ENCODE measurements at regions not wholly inside any gene's neighbourhood (a gene's known extent, or its start where the extent isn't known, plus 50 kb on each side); places are given as distances from the start of the nearest gene placed in this dataset.

DNA sequence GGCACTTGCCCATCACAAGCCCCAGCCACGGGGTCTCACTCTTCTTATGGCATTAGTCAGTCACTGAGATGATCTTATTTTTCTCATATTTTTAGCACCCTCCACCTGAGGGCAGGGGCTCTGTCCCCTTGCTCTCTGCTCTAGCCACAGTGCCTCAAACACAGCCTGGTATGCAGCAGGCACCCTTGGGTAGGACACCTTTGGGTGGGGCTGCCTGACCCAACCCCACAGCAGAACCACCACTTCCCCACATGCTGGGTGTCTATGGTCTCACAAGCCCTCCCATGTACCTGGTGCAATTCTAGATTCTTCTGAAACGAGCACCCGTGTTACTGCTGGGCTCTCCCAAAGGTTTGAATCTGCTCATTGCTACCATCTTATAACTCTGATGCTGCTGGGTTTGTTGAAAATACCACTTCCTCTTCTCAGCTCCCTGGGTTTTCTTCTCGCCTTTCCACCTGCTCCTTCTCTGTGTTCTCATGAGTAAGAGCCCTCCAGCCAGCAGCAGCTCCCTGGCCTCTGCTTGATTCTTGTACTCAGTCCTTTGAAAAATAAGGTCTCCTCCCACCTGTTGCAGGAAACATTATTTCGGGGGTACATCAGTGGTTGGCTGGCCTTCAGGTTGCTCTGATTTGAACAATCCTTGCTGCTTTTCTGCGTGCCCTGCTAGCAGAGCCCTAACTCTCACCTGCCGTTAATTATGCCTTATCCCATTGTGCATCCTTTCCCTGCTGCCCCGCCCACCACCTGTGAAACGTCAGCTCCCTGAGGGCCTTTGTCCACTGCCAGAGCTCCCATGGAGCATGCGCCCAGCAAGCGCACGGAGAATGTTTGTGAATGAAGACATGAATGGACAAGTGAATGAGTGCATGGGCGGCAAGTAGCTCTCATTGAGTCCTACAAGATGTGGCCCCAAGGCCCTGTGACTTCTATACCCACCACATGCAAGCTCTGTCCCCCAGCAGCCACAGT, 1181.6 kb downstream of the TBC1D22A start:
- ChIA-PET CTCF (interaction anchor here (0.7 kb wide), 1 partner anchor 382 kb away, joined by 3 read pairs; no protein-coding TSS in a partner anchor), POLR2A (no interaction called here)
- TF ChIP-seq HOXC10 (CRISPR knock-in tag; IDR thresholded peaks at IDR 0.05) (no peak), SETDB1 (IDR thresholded peaks at IDR 0.05; ENCODE audit: insufficient read length, low read length) (no peak), ZBTB10 (tag by site-specific recombination; IDR thresholded peaks at IDR 0.05) (no peak), ZNF677 (tag by site-specific recombination; IDR thresholded peaks at IDR 0.05) (no peak), SP3 (tag by site-specific recombination; IDR thresholded peaks at IDR 0.05) (no peak), ZNF596 (tag by site-specific recombination; IDR thresholded peaks at IDR 0.05) (no peak), SALL2 (tag by site-specific recombination; IDR thresholded peaks at IDR 0.05; ENCODE audit: borderline replicate concordance) (no peak), ZNF184 (tag by site-specific recombination; IDR thresholded peaks at IDR 0.05) (no peak), GLI4 (tag by site-specific recombination; IDR thresholded peaks at IDR 0.05) (no peak), ZNF521 (tag by site-specific recombination; IDR thresholded peaks at IDR 0.05) (no peak), ZNF416 (tag by site-specific recombination; IDR thresholded peaks at IDR 0.05) (no peak), REST (tag by site-specific recombination; IDR thresholded peaks at IDR 0.05) (no peak), ZNF121 (tag by site-specific recombination; IDR thresholded peaks at IDR 0.05) (no peak), EGR2 (tag by site-specific recombination; IDR thresholded peaks at IDR 0.05; ENCODE audit: low read depth) (no peak), ZNF354C (tag by site-specific recombination; IDR thresholded peaks at IDR 0.05; ENCODE audit: borderline replicate concordance, low read depth) (no peak), ZFHX2 (tag by site-specific recombination; conservative IDR thresholded peaks at IDR 0.05) (no peak), ZNF302 (tag by site-specific recombination; IDR thresholded peaks at IDR 0.05; ENCODE audit: low read depth) (no peak), KLF7 (tag by site-specific recombination; IDR thresholded peaks at IDR 0.05; ENCODE audit: borderline replicate concordance) (no peak)
- H3K27ac ChIP-seq (ENCODE audit: extremely low read depth, low read depth, low read length): no peak overlapping the region
- H3K9me3 ChIP-seq (ENCODE audit: control insufficient read depth, insufficient read depth, low read depth, low read length): no peaks in the 10 kb centered on the region; the same call in 1 of the 2 replicates
- no peaks in the 10 kb centered on the region for H3K4me1 ChIP-seq (ENCODE audit: control insufficient read depth, insufficient read depth, low read length)
- no peak overlapping the region for H3K4me3 ChIP-seq (ENCODE audit: low read depth, low read length)
- H3K36me3 ChIP-seq (ENCODE audit: control insufficient read depth in 2 of 2, insufficient read depth in 1 of 2, low read length in 2 of 2): no peaks in the 10 kb centered on the region

GRCh38 chr22:47940211-47940610, 1177.8 kb downstream of the TBC1D22A start:
- no peaks in the 10 kb centered on the region; the same call in 1 of the 2 replicates for H3K9me3 ChIP-seq (ENCODE audit: control insufficient read depth, insufficient read depth, low read depth, low read length)
- ChIA-PET CTCF (interaction anchor here (0.5 kb wide), 1 partner anchor 386 kb away, joined by 5 read pairs; no protein-coding TSS in a partner anchor), POLR2A (no interaction called here)

More at GRCh38 chr22:47940211-47940610, 1177.8 kb downstream of the TBC1D22A start:
- Histone ChIP-seq H3K4me3 (ENCODE audit: low read depth, low read length) (no peak overlapping the region), H3K4me1 (ENCODE audit: control insufficient read depth, insufficient read depth, low read length) (no peaks in the 10 kb centered on the region), H3K27ac (ENCODE audit: extremely low read depth, low read depth, low read length) (no peak overlapping the region), H3K36me3 (ENCODE audit: control insufficient read depth in 2 of 2, insufficient read depth in 1 of 2, low read length in 2 of 2) (no peaks in the 10 kb centered on the region)
- no peak for TF ChIP-seq ZNF302 (tag by site-specific recombination; IDR thresholded peaks at IDR 0.05; ENCODE audit: low read depth)
- no peak for TF ChIP-seq ZNF555 (tag by site-specific recombination; conservative IDR thresholded peaks at IDR 0.05)
- no peak for TF ChIP-seq ZNF707 (tag by site-specific recombination; IDR thresholded peaks at IDR 0.05)
- TF ChIP-seq ZBTB48 (tag by site-specific recombination; IDR thresholded peaks at IDR 0.05): no peak
- TF ChIP-seq ZNF629 (tag by site-specific recombination; IDR thresholded peaks at IDR 0.05): no peak
